ENCODE measurements at regions not wholly inside any gene's neighbourhood (a gene's known extent, or its start where the extent isn't known, plus 50 kb on each side); places are given as distances from the start of the nearest gene placed in this dataset.

DNA sequence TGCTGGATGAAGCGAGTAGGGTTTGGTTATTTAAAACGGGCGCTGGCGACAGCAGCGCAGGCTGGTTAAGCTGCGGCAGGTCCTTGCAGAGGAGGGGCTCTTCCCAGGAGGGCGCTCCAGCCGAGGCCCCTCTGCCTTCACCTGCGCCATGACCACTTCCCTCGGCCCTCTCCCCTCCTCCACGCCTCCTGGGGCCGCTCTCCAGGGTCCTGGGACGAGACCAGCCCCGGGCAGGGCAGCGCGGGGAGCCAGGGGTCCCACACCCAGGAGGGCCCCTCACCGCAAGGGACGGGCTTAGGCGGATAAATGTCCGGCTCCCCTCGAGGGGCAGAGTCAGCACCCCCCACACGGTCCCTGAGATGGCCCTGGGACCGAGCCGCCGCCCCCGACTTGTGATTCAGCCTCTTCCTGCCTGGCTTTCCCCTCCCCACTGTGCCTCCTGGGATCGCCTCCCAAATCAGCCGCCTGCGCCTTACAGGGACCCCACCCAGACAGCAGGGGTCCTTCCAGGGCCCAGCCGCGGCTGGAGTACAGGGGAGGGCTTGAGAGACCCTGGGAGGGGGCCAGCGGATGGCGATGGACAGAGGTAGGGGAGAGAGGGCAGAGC is 380.7 kb downstream of the MATN1 start:
- TF ChIP-seq SP1 (IDR thresholded peaks at IDR 0.05), result no peak
- TF ChIP-seq TARDBP (IDR thresholded peaks at IDR 0.05), result no peak
- no peak for TF ChIP-seq ARNT (IDR thresholded peaks at IDR 0.05)
- no peak for TF ChIP-seq SUZ12 (IDR thresholded peaks at IDR 0.05)
- TF ChIP-seq FOXM1 (IDR thresholded peaks at IDR 0.05; ENCODE audit: borderline replicate concordance), result no peak
- TF ChIP-seq FOXK2 (IDR thresholded peaks at IDR 0.05), result no peak
- TF ChIP-seq, protein P1, sequence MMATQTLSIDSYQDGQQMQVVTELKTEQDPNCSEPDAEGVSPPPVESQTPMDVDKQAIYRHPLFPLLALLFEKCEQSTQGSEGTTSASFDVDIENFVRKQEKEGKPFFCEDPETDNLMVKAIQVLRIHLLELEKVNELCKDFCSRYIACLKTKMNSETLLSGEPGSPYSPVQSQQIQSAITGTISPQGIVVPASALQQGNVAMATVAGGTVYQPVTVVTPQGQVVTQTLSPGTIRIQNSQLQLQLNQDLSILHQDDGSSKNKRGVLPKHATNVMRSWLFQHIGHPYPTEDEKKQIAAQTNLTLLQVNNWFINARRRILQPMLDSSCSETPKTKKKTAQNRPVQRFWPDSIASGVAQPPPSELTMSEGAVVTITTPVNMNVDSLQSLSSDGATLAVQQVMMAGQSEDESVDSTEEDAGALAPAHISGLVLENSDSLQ (IDR thresholded peaks at IDR 0.05), result no peak
- no peak for TF ChIP-seq L3MBTL2 (conservative IDR thresholded peaks at IDR 0.05)
- no peak for TF ChIP-seq HDGF (IDR thresholded peaks at IDR 0.05; ENCODE audit: borderline replicate concordance)
- no peak for TF ChIP-seq ELF4 (IDR thresholded peaks at IDR 0.05)
- TF ChIP-seq FOXA1 (IDR thresholded peaks at IDR 0.05), result no peak
- TF ChIP-seq ZNF384 (IDR thresholded peaks at IDR 0.05), result no peak
